ENCODE measurements at regions not wholly inside any gene's neighbourhood (a gene's known extent, or its start where the extent isn't known, plus 50 kb on each side); places are given as distances from the start of the nearest gene placed in this dataset.

GRCh38 chr20:24777746-24778145 is 171.3 kb upstream of the CST7 start:
- ATAC-seq (ENCODE audit: low read depth in 2 of 2), result no peak
- Histone ChIP-seq H3K4me3 (ENCODE audit: low read depth, low read length) (no peak overlapping the region), H3K36me3 (ENCODE audit: control insufficient read depth, insufficient read depth, low read length) (no peaks in the 10 kb centered on the region), H3K9me3 (ENCODE audit: control insufficient read depth in 2 of 2, low read length in 2 of 2) (peaks cover 0 to 5% of the 10 kb centered on the region in 2 experiments), H3K27me3 (ENCODE audit: control insufficient read depth, insufficient read depth, low read length) (no peaks in the 10 kb centered on the region), H3K4me1 (ENCODE audit: control insufficient read depth, insufficient read depth, low read length, poor library complexity, severe bottlenecking) (no peaks in the 10 kb centered on the region), H3K27ac (ENCODE audit: insufficient read depth, low read length, poor library complexity, severe bottlenecking) (no peak overlapping the region)
- H3K4me1 Mint-ChIP-seq, result no peaks in the 10 kb centered on the region
- peaks cover 0 to 12% (median 5%) of the 10 kb centered on the region in 7 donors for H3K9me3 Mint-ChIP-seq
- no peak overlapping the region for H3K27ac Mint-ChIP-seq
- peaks cover 11% of the 10 kb centered on the region for H3K27me3 Mint-ChIP-seq
- H3K36me3 Mint-ChIP-seq, result no peaks in the 10 kb centered on the region
- no peak for DNase-seq
- H3K4me3 Mint-ChIP-seq, result no peak overlapping the region

DNA sequence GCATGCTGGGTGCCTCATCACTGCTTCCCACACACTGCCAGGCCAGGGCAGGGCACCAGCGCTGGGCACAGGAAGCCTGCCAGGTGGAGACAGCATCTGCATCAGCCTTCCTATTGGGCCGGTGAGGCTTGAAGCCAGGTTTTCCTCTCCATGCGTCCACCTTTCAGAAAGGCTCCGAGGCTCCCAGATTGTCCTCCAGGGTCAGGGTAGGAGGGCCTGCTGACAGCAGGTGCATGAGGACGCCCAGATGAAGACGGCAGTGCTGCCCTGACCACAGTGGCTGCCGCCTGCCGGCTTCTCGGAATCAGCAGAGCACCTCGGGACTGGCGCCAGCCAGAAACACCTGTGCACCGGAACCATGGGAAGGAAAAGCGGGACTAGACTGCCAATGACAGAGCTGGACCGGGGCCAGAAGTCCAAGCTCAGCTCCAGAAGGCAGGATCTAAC is 170.5 kb upstream of the CST7 start:
- no peak for DNase-seq
- no peak for ATAC-seq (ENCODE audit: low read depth in 2 of 2)
- no peak overlapping the region for H3K27ac Mint-ChIP-seq

GRCh38 chr20:24779131-24779530 is 169.9 kb upstream of the CST7 start:
- H3K27ac ChIP-seq (ENCODE audit: insufficient read depth, low read length, poor library complexity, severe bottlenecking), result no peak overlapping the region
- H3K9me3 Mint-ChIP-seq, result peaks cover 0 to 11% (median 5%) of the 10 kb centered on the region in 7 donors

More for the DNA sequence above, 170.5 kb upstream of the CST7 start:
- no peaks in the 10 kb centered on the region for H3K36me3 ChIP-seq (ENCODE audit: control insufficient read depth, insufficient read depth, low read length)
- Mint-ChIP-seq H3K9me3 (peaks cover 0 to 12% (median 5%) of the 10 kb centered on the region in 7 donors), H3K27me3 (peaks cover 11% of the 10 kb centered on the region), H3K4me3 (no peak overlapping the region), H3K4me1 (no peaks in the 10 kb centered on the region), H3K36me3 (no peaks in the 10 kb centered on the region)
- H3K27me3 ChIP-seq (ENCODE audit: control insufficient read depth, insufficient read depth, low read length), result no peaks in the 10 kb centered on the region
- H3K27ac ChIP-seq (ENCODE audit: insufficient read depth, low read length, poor library complexity, severe bottlenecking), result no peak overlapping the region
- H3K9me3 ChIP-seq (ENCODE audit: control insufficient read depth in 2 of 2, low read length in 2 of 2), result peaks cover 0 to 5% of the 10 kb centered on the region in 2 experiments
- no peaks in the 10 kb centered on the region for H3K4me1 ChIP-seq (ENCODE audit: control insufficient read depth, insufficient read depth, low read length, poor library complexity, severe bottlenecking)
- H3K4me3 ChIP-seq (ENCODE audit: low read depth, low read length), result no peak overlapping the region

DNA sequence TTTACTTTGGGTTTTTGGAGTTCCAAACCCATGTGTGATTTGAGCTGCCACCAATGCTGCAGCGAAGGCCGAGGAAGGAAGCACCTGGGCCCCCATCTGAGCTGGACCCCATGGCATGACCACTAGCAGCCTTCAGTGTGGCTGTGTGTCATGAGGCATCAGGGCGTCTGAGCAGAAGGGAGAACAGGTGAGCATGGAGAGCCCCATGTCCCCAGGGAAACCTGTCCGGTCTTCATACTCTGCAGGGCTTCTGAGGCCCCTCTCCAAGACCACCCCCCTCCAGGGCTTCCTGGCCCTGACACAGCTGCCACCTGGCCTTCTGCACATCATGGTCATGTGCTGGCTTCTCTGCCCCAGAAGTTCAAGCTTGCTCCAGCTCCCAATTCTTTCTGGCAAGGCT is 169.1 kb upstream of the CST7 start:
- Histone ChIP-seq H3K27me3 (ENCODE audit: control insufficient read depth, insufficient read depth, low read length) (no peaks in the 10 kb centered on the region), H3K27ac (ENCODE audit: insufficient read depth, low read length, poor library complexity, severe bottlenecking) (no peak overlapping the region), H3K4me1 (ENCODE audit: control insufficient read depth, insufficient read depth, low read length, poor library complexity, severe bottlenecking) (no peaks in the 10 kb centered on the region), H3K36me3 (ENCODE audit: control insufficient read depth, insufficient read depth, low read length) (no peaks in the 10 kb centered on the region), H3K4me3 (ENCODE audit: low read depth, low read length) (no peak overlapping the region), H3K9me3 (ENCODE audit: control insufficient read depth in 2 of 2, low read length in 2 of 2) (peaks cover 0 to 5% of the 10 kb centered on the region in 2 experiments)
- no peak for ATAC-seq (ENCODE audit: low read depth in 2 of 2)
- DNase-seq, result no peak
- Mint-ChIP-seq H3K36me3 (no peaks in the 10 kb centered on the region), H3K4me3 (no peak overlapping the region), H3K9me3 (peaks cover 0 to 7% (median 3%) of the 10 kb centered on the region in 7 donors), H3K27me3 (peaks cover 15% of the 10 kb centered on the region), H3K27ac (no peak overlapping the region), H3K4me1 (no peaks in the 10 kb centered on the region)

More at GRCh38 chr20:24779131-24779530, 169.9 kb upstream of the CST7 start:
- Mint-ChIP-seq H3K36me3 (no peaks in the 10 kb centered on the region), H3K4me3 (no peak overlapping the region), H3K27ac (no peak overlapping the region), H3K27me3 (peaks cover 11% of the 10 kb centered on the region), H3K4me1 (no peaks in the 10 kb centered on the region)
- DNase-seq (no peak), ATAC-seq (ENCODE audit: low read depth in 2 of 2) (no peak)
- H3K27me3 ChIP-seq (ENCODE audit: control insufficient read depth, insufficient read depth, low read length), result no peaks in the 10 kb centered on the region
- H3K4me1 ChIP-seq (ENCODE audit: control insufficient read depth, insufficient read depth, low read length, poor library complexity, severe bottlenecking), result no peaks in the 10 kb centered on the region
- no peaks in the 10 kb centered on the region for H3K36me3 ChIP-seq (ENCODE audit: control insufficient read depth, insufficient read depth, low read length)
- H3K4me3 ChIP-seq (ENCODE audit: low read depth, low read length), result no peak overlapping the region
- peaks cover 0 to 5% of the 10 kb centered on the region in 2 experiments for H3K9me3 ChIP-seq (ENCODE audit: control insufficient read depth in 2 of 2, low read length in 2 of 2)

- no peak for DNase-seq
Measured at GRCh38 chr20:24780674-24781417, 168.2 kb upstream of the CST7 start.

GRCh38 chr20:24781418-24781980 is 167.6 kb upstream of the CST7 start:
- Histone ChIP-seq H3K4me1 (ENCODE audit: control insufficient read depth, insufficient read depth, low read length, poor library complexity, severe bottlenecking) (no peaks in the 10 kb centered on the region), H3K27me3 (ENCODE audit: control insufficient read depth, insufficient read depth, low read length) (no peaks in the 10 kb centered on the region), H3K36me3 (ENCODE audit: control insufficient read depth, insufficient read depth, low read length) (no peaks in the 10 kb centered on the region), H3K4me3 (ENCODE audit: low read depth, low read length) (no peak overlapping the region), H3K9me3 (ENCODE audit: control insufficient read depth in 2 of 2, low read length in 2 of 2) (no peaks in the 10 kb centered on the region), H3K27ac (ENCODE audit: insufficient read depth, low read length, poor library complexity, severe bottlenecking) (no peak overlapping the region)
- Mint-ChIP-seq H3K9me3 (peaks cover 0 to 2% (median 1%) of the 10 kb centered on the region in 7 donors), H3K4me1 (no peaks in the 10 kb centered on the region), H3K27ac (no peak overlapping the region), H3K27me3 (peaks cover 11% of the 10 kb centered on the region), H3K4me3 (no peak overlapping the region), H3K36me3 (no peaks in the 10 kb centered on the region)
- peak in 1 of 3 donors; percentile 9 for DNase-seq
- ATAC-seq (ENCODE audit: low read depth in 2 of 2), result no peak

More at GRCh38 chr20:24780674-24781417, 168.2 kb upstream of the CST7 start:
- H3K27me3 ChIP-seq (ENCODE audit: control insufficient read depth, insufficient read depth, low read length), result no peaks in the 10 kb centered on the region
- Mint-ChIP-seq H3K4me3 (no peak overlapping the region), H3K27ac (no peak overlapping the region), H3K36me3 (no peaks in the 10 kb centered on the region), H3K4me1 (no peaks in the 10 kb centered on the region), H3K27me3 (peaks cover 15% of the 10 kb centered on the region), H3K9me3 (peaks cover 0 to 2% (median 1%) of the 10 kb centered on the region in 7 donors)
- no peak overlapping the region for H3K4me3 ChIP-seq (ENCODE audit: low read depth, low read length)
- H3K27ac ChIP-seq (ENCODE audit: insufficient read depth, low read length, poor library complexity, severe bottlenecking), result no peak overlapping the region
- no peaks in the 10 kb centered on the region for H3K4me1 ChIP-seq (ENCODE audit: control insufficient read depth, insufficient read depth, low read length, poor library complexity, severe bottlenecking)
- H3K9me3 ChIP-seq (ENCODE audit: control insufficient read depth in 2 of 2, low read length in 2 of 2), result no peaks in the 10 kb centered on the region
- no peaks in the 10 kb centered on the region for H3K36me3 ChIP-seq (ENCODE audit: control insufficient read depth, insufficient read depth, low read length)
- no peak for ATAC-seq (ENCODE audit: low read depth in 2 of 2)

DNA sequence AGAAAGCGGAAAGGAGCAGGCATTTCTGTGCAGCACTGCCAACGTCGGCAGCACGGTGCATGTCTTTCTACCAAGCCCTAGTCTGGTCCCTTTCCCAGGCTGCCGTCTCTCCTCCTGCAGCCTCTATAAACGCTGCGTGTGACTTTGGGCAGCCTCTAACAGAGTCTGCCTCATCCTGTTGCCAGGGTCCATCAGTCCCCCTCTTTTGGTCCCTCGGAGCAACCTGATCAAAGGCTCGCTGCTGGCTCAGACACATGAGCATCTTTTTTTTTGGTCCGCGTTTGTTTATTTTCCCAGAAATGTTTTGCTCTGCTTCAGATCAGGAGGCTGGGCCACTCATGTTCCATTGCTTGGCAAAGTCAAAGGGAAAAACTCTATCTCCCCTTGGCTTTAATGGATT is 166.8 kb upstream of the CST7 start:
- Mint-ChIP-seq H3K4me1 (no peaks in the 10 kb centered on the region), H3K27me3 (peaks cover 7% of the 10 kb centered on the region), H3K4me3 (no peak overlapping the region), H3K36me3 (no peaks in the 10 kb centered on the region), H3K27ac (peak overlapping the region in 1 of 3 donors; percentile 44), H3K9me3 (peaks cover 0 to 2% (median 0%) of the 10 kb centered on the region in 7 donors)
- no peaks in the 10 kb centered on the region for H3K27me3 ChIP-seq (ENCODE audit: control insufficient read depth, insufficient read depth, low read length)
- no peaks in the 10 kb centered on the region for H3K36me3 ChIP-seq (ENCODE audit: control insufficient read depth, insufficient read depth, low read length)
- ATAC-seq (ENCODE audit: low read depth in 2 of 2), result no peak
- no peak for DNase-seq
- no peak overlapping the region for H3K4me3 ChIP-seq (ENCODE audit: low read depth, low read length)
- no peaks in the 10 kb centered on the region for H3K4me1 ChIP-seq (ENCODE audit: control insufficient read depth, insufficient read depth, low read length, poor library complexity, severe bottlenecking)
- no peaks in the 10 kb centered on the region for H3K9me3 ChIP-seq (ENCODE audit: control insufficient read depth in 2 of 2, low read length in 2 of 2)
- H3K27ac ChIP-seq (ENCODE audit: insufficient read depth, low read length, poor library complexity, severe bottlenecking), result no peak overlapping the region
